BJ (cell line): ENCODE measurements at regions not wholly inside any gene's neighbourhood (a gene's known extent, or its start where the extent isn't known, plus 50 kb on each side); places are given as distances from the start of the nearest gene placed in this dataset.

ENCODE experiments used
- CTCF ChIA-PET: fragments of 350-600 bp; formaldehyde crosslinking; extraction: SDS; loops from one replicate; lab custom pipeline; 2021; ENCODE audit warnings: antibody characterized with exemption, inconsistent platforms; lab: Yijun Ruan, JAX
- POLR2A ChIA-PET: fragments of 300-600 bp; sonication (Branson Sonifier 250); formaldehyde crosslinking; extraction: SDS; loops from one replicate; lab custom pipeline; 2021; ENCODE audit warnings: antibody characterized with exemption; lab: Charles Lee
- DNase-seq: peaks from one replicate; pipeline ENCODE4 v3.0.0-alpha.2; 2011; ENCODE audit warnings: low read depth
- H3K27me3 ChIP-seq: 2 replicates; pipeline ENCODE4 v1.6.0; 2011; ENCODE audit warnings: low read length; ENCODE audit not compliant: control insufficient read depth, insufficient read depth
- H3K36me3 ChIP-seq: 2 replicates; pipeline ENCODE4 v1.5.1; 2011; ENCODE audit warnings: low read length; ENCODE audit not compliant: control insufficient read depth, insufficient read depth
- H3K4me3 ChIP-seq: 2 replicates; pipeline ENCODE4 v1.5.1; 2011; ENCODE audit warnings: low read depth, mild to moderate bottlenecking, control low read depth, low read length
- CTCF ChIP-seq: IDR thresholded peaks from 2 replicates; pipeline ENCODE4 v1.5.1; 2011; ENCODE audit warnings: low read depth, mild to moderate bottlenecking, control low read depth, inconsistent platforms, low read length, moderate library complexity; ENCODE audit not compliant: insufficient read depth

GRCh38 chr18:40962784-40963183 lies 992.2 kb upstream of the PIK3C3 start:
- Histone ChIP-seq H3K27me3 (no peaks in the 10 kb centered on the region), H3K4me3 (no peak overlapping the region), H3K36me3 (no peaks in the 10 kb centered on the region)
- no peak for DNase-seq
- POLR2A ChIA-PET: no interaction called here
- CTCF ChIA-PET: no interaction called here
- no peak for TF ChIP-seq CTCF

- ChIA-PET POLR2A (no interaction called here), CTCF (interaction anchor here (0.5 to 0.9 kb wide), 2 partner anchors 10 to 26 kb away, joined by 3 to 5 read pairs; no protein-coding TSS in a partner anchor)
- no peak for DNase-seq
- H3K27me3 ChIP-seq: no peaks in the 10 kb centered on the region
- no peak for TF ChIP-seq CTCF
- H3K4me3 ChIP-seq: no peak overlapping the region
- H3K36me3 ChIP-seq: no peaks in the 10 kb centered on the region
These were observed 997.4 kb upstream of the PIK3C3 start for GRCh38 chr18:40957533-40958070.

GRCh38 chr18:40956213-40956612 lies 998.8 kb upstream of the PIK3C3 start:
- DNase-seq: no peak
- H3K4me3 ChIP-seq: no peak overlapping the region
- no peaks in the 10 kb centered on the region for H3K27me3 ChIP-seq
- TF ChIP-seq CTCF: no peak
- no peaks in the 10 kb centered on the region for H3K36me3 ChIP-seq
- ChIA-PET POLR2A (no interaction called here), CTCF (no interaction called here)

- ChIA-PET POLR2A (no interaction called here), CTCF (no interaction called here)
- Histone ChIP-seq H3K4me3 (no peak overlapping the region), H3K36me3 (no peaks in the 10 kb centered on the region), H3K27me3 (no peaks in the 10 kb centered on the region)
- DNase-seq: no peak
- no peak for TF ChIP-seq CTCF
These were observed 999.7 kb upstream of the PIK3C3 start for GRCh38 chr18:40955351-40955750.

- POLR2A ChIA-PET: no interaction called here
- no peak for DNase-seq
- TF ChIP-seq CTCF: no peak
- no peaks in the 10 kb centered on the region for H3K27me3 ChIP-seq
- CTCF ChIA-PET: no interaction called here
- H3K36me3 ChIP-seq: no peaks in the 10 kb centered on the region
- H3K4me3 ChIP-seq: no peak overlapping the region
These were observed 1005.7 kb upstream of the PIK3C3 start for GRCh38 chr18:40949114-40949950.
